ENCODE measurements at regions not wholly inside any gene's neighbourhood (a gene's known extent, or its start where the extent isn't known, plus 50 kb on each side); places are given as distances from the start of the nearest gene placed in this dataset.

GRCh38 chr5:166906991-166907713 is 1384.3 kb upstream of the WWC1 start:
- TF ChIP-seq CTCF (IDR thresholded peaks at IDR 0.05; ENCODE audit: insufficient read depth, low read length, poor library complexity, severe bottlenecking) (no peak), EZH2phosphoT487 (conservative IDR thresholded peaks at IDR 0.05; ENCODE audit: low read length) (no peak)

Measured in SU-DHL-6 (cell line).